Activated CD4-positive, alpha-beta memory T cell treated with anti-CD3 and anti-CD28 coated beads, Interleukin-2, amount 10 ng/mL, durations not matched to agents 7 days and 5 days (primary cell): ENCODE measurements at regions not wholly inside any gene's neighbourhood (a gene's known extent, or its start where the extent isn't known, plus 50 kb on each side); places are given as distances from the start of the nearest gene placed in this dataset.
"Not testable (repeated sequence)": the region's sequence is repeated elsewhere in the genome, so short reads cannot be mapped to it uniquely, and the experiment has no call there.

Source experiments
- CTCF ChIA-PET: fragments of 350-600 bp; sonication (Branson Sonifier 250); formaldehyde crosslinking; loops from one replicate; lab custom pipeline; 2021; ENCODE audit warnings: antibody characterized with exemption, inconsistent platforms; lab: Charles Lee
- POLR2A ChIA-PET: fragments of 350-600 bp; sonication (Branson Sonifier 250); formaldehyde crosslinking; loops from one replicate; lab custom pipeline; 2021; ENCODE audit warnings: antibody characterized with exemption; lab: Charles Lee
- DNase-seq: peaks from one replicate; pipeline ENCODE4 v3.0.0-alpha.2; 2020
- H3K27ac Mint-ChIP-seq: one replicate; pipeline ENCODE4 v1.8.0; 2021; ENCODE audit warnings: mild to moderate bottlenecking, mixed read lengths
- H3K27me3 Mint-ChIP-seq: one replicate; pipeline ENCODE4 v1.8.0; 2021; ENCODE audit warnings: mixed read lengths
- H3K36me3 Mint-ChIP-seq: one replicate; pipeline ENCODE4 v1.8.0; 2021; ENCODE audit warnings: low read depth, mixed read lengths
- H3K4me1 Mint-ChIP-seq: one replicate; pipeline ENCODE4 v1.8.0; 2021; ENCODE audit warnings: mixed read lengths
- H3K4me3 Mint-ChIP-seq: one replicate; pipeline ENCODE4 v1.8.0; 2021; ENCODE audit warnings: mild to moderate bottlenecking, mixed read lengths
- H3K9me3 Mint-ChIP-seq: one replicate; pipeline ENCODE4 v1.8.0; 2021; ENCODE audit warnings: mixed read lengths

DNA sequence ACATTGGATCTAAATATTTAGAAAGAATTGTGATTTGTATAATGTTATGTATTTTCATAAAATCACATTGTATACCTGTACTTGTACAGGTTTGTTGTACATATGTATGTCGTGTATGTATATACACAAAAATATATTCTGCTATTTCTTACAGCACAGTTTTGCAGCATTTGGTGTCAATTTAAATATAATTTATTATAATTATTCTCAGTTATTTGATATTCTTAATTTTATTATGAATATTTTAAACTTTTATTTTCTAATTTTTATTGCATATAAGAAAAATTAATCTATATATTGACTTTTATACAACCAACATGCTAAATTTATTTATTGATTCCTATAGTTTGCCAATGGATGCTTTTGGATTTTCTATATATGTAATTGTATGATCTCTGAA is 137.0 kb downstream of the GOLGA6L6 start:
- H3K4me1 Mint-ChIP-seq, H3K9me3 Mint-ChIP-seq, DNase-seq, POLR2A ChIA-PET, H3K36me3 Mint-ChIP-seq, H3K27me3 Mint-ChIP-seq, H3K27ac Mint-ChIP-seq, H3K4me3 Mint-ChIP-seq, CTCF ChIA-PET: not testable (repeated sequence)

DNA sequence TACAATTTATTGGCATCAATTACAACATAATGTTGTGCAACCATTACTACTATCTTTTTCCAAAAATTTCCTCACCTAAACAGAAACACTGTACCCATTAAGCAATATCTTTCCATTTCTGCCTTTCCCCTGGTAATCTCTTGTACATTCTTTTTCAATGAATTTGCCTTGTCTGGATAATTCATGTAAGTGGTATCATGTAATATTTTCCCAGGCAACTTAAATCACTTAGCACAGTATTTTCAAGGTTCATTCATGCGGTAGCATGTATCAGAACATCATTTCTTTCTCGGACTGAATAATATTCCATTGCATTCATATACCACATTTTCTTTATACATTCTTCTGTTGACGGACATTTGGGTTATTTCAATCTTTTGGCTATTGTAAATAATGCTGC is 139.0 kb downstream of the GOLGA6L6 start:
- CTCF ChIA-PET, H3K9me3 Mint-ChIP-seq, H3K36me3 Mint-ChIP-seq, H3K4me3 Mint-ChIP-seq, DNase-seq, H3K27ac Mint-ChIP-seq, H3K27me3 Mint-ChIP-seq, POLR2A ChIA-PET, H3K4me1 Mint-ChIP-seq: not testable (repeated sequence)

DNA sequence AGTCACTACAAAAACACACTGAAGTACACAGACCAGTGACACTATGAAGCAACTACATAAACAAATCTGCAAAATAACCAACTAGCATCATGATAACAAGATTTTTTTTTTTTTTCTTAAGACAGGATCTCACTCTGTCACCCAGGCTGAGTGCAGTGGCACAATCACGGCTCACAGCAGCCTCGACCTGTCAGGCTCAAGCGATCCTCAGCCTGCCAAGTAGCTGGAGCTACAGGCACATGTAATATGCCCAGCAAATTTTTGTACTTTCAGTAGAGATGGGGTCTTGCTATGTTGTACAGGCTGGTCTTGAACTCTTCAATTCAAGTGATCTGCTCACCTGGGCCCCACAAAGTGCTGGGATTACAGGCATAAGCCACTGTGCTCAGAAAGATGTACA is 140.5 kb downstream of the GOLGA6L6 start:
- H3K27ac Mint-ChIP-seq, H3K36me3 Mint-ChIP-seq, CTCF ChIA-PET, H3K4me3 Mint-ChIP-seq, H3K4me1 Mint-ChIP-seq, H3K27me3 Mint-ChIP-seq, POLR2A ChIA-PET, H3K9me3 Mint-ChIP-seq, DNase-seq: not testable (repeated sequence)

DNA sequence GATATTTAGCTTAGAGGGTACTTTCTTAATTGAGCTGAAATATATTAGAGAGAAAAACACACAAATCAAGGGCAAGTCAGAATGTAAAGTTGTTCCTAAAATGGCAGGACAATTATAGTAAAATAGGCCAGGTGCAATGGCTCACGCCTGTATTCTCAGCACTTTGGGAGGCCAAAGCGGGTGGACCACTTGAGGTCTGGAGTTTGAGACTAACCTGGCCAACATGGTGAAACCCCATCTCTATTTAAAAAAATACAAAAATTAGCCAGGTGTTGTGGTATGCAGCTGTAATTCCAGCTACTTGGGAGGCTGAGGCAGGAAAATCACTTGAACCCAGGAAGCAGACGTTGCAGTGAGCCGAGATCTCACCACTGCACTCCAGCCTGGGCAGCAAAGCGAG is 142.9 kb downstream of the GOLGA6L6 start:
- H3K4me3 Mint-ChIP-seq, H3K27me3 Mint-ChIP-seq, H3K36me3 Mint-ChIP-seq, H3K4me1 Mint-ChIP-seq, H3K27ac Mint-ChIP-seq, DNase-seq, CTCF ChIA-PET, H3K9me3 Mint-ChIP-seq, POLR2A ChIA-PET: not testable (repeated sequence)

DNA sequence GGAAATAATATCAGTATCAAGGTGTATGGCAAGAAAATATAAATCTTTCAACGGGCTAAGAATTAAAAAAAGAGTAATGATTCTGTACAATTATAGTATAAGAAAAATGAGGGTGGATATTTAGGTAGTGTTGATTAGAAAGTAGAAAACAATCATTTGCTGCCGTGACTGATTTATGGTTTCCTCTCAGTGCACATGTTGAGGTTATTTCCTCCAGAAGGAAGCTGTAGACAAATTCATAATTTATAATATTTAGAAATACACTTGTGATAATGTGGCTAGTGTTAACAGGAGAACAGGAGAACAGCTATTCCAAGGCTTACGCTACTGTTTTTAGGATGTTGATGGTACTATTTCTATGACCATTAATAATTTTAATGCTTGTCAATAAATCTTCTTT is 153.4 kb downstream of the GOLGA6L6 start:
- H3K36me3 Mint-ChIP-seq, CTCF ChIA-PET, H3K9me3 Mint-ChIP-seq, H3K27ac Mint-ChIP-seq, POLR2A ChIA-PET, H3K27me3 Mint-ChIP-seq, H3K4me3 Mint-ChIP-seq, H3K4me1 Mint-ChIP-seq, DNase-seq: not testable (repeated sequence)

DNA sequence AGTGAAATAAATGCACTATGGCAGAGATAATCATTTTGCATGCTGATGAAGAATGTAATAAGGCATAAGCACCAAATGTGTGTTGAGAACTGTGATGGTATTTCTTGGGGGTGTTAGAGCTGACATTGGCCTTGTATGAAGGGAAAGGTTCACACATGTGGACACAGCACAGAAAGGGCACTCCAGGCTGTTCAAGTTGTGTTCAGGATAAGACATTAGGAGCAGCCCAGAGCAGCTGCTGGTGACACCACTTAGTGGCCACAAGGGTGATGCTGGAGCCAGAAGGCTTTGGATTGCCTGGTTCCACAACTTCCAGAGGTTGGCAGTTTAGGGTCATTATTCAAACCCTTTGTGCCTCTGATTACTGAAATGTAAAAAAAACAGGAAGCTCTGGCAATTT is 155.4 kb downstream of the GOLGA6L6 start:
- ChIA-PET POLR2A (no interaction called here), CTCF (no interaction called here)
- H3K4me3 Mint-ChIP-seq: no peak overlapping the region
- H3K27me3 Mint-ChIP-seq: no peaks in the 10 kb centered on the region
- no peak overlapping the region for H3K27ac Mint-ChIP-seq
- H3K4me1 Mint-ChIP-seq: no peaks in the 10 kb centered on the region
- no peaks in the 10 kb centered on the region for H3K36me3 Mint-ChIP-seq
- no peaks in the 10 kb centered on the region for H3K9me3 Mint-ChIP-seq
- DNase-seq: no peak

DNA sequence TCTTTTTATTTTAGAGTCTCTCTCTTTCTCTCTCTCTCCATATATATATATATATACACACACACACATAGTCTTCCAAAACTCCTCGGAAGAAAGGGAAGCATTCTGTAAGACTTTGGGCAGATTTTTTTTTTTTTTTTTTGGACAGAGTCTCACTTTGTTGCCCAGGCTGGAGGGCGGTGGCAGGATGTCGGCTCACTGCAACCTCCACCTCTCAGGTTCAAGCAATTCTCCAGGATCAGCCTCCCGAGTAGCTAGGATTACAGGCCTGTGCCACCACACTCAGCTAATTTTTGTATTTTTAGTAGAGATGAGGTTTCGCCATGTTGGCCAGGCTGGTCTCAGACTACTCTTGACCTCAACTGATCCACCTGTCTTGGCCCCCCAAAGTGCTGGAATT is 161.4 kb downstream of the GOLGA6L6 start:
- DNase-seq, H3K9me3 Mint-ChIP-seq, H3K27ac Mint-ChIP-seq, POLR2A ChIA-PET, H3K27me3 Mint-ChIP-seq, H3K4me1 Mint-ChIP-seq, H3K36me3 Mint-ChIP-seq, H3K4me3 Mint-ChIP-seq: not testable (repeated sequence)
- CTCF ChIA-PET: interaction anchor here (0.6 kb wide), 1 partner anchor 85 kb away, joined by 3 read pairs; no protein-coding TSS in a partner anchor

DNA sequence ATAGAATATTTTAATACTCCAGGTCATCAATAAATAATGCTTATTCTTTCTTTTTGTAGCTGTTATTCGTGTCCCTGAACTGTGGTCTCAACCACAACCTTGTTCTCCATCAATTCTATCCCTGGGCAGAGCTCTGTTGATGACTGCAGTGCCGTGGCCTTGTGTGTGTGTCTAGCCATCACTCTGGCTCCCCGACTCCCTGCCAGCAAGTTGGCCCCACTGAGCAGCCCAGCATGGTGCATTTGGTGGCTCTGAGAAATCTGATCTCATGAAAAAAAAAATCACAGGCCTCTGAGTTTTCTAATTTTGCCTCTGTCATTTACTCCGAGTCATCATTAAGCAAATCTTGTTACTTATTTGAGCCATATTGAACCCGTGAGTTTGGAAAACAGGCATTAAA is 164.7 kb downstream of the GOLGA6L6 start:
- Mint-ChIP-seq H3K27me3 (no peaks in the 10 kb centered on the region), H3K27ac (no peak overlapping the region), H3K9me3 (no peaks in the 10 kb centered on the region), H3K4me3 (no peak overlapping the region), H3K4me1 (no peaks in the 10 kb centered on the region), H3K36me3 (no peaks in the 10 kb centered on the region)
- POLR2A ChIA-PET: no interaction called here
- CTCF ChIA-PET: no interaction called here
- DNase-seq: no peak

DNA sequence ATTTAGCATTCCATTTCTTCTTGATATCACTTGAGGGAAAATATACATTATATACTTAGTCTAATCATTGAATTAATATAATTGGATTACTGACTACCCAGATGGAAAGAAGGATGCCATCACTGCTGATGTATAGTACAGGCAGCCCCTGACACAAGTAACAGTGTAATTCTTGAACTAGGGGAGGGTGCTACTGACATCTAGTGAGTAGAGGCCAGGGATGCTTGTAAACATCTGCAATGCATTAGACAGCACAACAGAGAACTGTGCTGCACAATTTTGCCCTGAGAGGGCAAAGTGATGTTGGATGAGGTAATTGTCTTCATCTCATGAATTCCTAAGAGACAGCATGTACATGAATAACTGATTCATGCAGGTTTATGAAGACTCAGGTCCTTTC is 169.2 kb downstream of the GOLGA6L6 start:
- CTCF ChIA-PET: not testable (repeated sequence)

DNA sequence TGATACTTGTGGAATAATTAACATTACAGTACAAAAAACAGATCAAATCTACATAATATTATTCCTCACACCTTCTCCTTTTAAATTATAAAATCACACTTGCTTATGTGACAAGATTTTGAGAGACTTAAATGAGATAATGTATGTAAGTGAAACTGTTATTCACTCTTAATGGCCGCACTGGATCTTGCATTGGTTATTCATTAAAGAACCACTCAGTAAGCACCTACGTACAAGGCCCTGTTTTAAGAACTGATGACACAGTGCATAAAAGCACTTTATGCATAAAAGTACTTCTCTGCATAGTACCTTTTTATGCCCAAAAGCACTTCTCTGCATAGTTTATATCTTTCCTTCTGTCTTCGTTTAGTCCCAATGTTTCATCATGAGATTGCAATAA is 172.1 kb downstream of the GOLGA6L6 start:
- Mint-ChIP-seq H3K27me3 (no peaks in the 10 kb centered on the region), H3K4me3 (no peak overlapping the region), H3K27ac (no peak overlapping the region), H3K9me3 (no peaks in the 10 kb centered on the region), H3K4me1 (no peaks in the 10 kb centered on the region), H3K36me3 (no peaks in the 10 kb centered on the region)
- DNase-seq: no peak
- POLR2A ChIA-PET: no interaction called here
- CTCF ChIA-PET: no interaction called here

More for the DNA sequence above, 169.2 kb downstream of the GOLGA6L6 start:
- H3K4me1 Mint-ChIP-seq, POLR2A ChIA-PET, DNase-seq, H3K27me3 Mint-ChIP-seq, H3K9me3 Mint-ChIP-seq, H3K27ac Mint-ChIP-seq, H3K36me3 Mint-ChIP-seq, H3K4me3 Mint-ChIP-seq: not testable (repeated sequence)

DNA sequence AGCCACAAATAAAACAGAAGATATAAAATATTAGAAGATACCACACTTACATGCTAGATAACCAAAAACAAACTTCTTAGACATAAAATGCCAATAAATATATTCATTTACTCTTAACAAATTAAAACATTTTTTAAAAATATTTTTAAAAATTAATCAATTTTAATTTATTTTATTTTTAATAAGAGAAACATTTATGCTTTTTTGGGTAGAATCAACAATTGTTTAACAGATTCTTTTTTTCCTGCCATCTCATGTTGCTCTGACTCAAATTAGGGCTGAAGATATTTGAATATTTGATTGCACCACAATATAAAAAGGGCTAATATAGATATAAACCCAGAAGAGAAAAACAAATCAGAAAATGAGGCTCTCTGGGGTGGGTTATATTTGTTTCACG is 172.6 kb downstream of the GOLGA6L6 start:
- ChIA-PET POLR2A (no interaction called here), CTCF (no interaction called here)
- Mint-ChIP-seq H3K4me1 (no peaks in the 10 kb centered on the region), H3K36me3 (no peaks in the 10 kb centered on the region), H3K9me3 (no peaks in the 10 kb centered on the region), H3K27ac (no peak overlapping the region), H3K4me3 (no peak overlapping the region), H3K27me3 (no peaks in the 10 kb centered on the region)
- DNase-seq: no peak

DNA sequence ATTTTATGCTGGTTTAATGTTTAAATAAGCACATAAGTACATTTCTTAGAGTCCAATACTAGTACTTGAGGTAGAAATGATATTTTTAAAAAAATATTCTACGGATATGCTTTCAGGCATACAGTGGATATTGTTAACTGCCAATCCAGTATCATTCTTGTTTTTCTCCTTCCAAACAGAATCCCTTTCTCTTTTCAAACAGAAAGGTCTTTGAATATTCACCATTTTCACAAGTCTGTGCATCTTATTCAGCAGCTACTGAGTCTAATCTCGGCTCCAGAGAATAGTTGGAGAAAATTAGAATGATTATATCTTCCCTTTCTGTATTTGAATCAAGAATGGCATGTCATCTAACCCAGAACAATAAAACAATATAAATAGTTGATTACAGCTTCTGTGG is 174.5 kb downstream of the GOLGA6L6 start:
- Mint-ChIP-seq H3K9me3 (no peaks in the 10 kb centered on the region), H3K36me3 (no peaks in the 10 kb centered on the region), H3K4me3 (no peak overlapping the region), H3K27ac (no peak overlapping the region), H3K27me3 (no peaks in the 10 kb centered on the region), H3K4me1 (no peaks in the 10 kb centered on the region)
- DNase-seq: no peak
- CTCF ChIA-PET: interaction anchor here (1.1 kb wide), 1 partner anchor 1856 kb away, joined by 4 read pairs; no protein-coding TSS in a partner anchor
- POLR2A ChIA-PET: no interaction called here

DNA sequence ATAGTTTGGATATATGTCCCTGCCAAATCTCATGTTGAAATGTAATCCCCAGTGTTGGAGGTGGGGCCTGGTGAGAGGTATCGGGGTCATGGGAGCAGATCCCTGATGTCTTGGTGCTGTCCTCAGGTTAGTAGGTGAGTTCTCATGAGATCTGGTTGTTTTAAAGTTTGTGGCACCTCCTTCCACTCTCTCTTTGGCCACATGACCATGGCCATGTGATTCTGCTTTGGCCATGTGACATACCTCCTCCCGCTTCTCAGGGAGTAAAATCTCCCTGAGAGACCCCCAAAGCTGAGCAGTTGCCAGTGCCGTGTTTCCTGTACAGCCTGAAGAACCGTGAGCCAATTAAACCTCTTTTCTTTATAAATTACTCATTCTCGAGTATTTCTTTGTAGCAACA is 178.0 kb downstream of the GOLGA6L6 start:
- H3K27ac Mint-ChIP-seq, H3K36me3 Mint-ChIP-seq, H3K9me3 Mint-ChIP-seq, H3K4me1 Mint-ChIP-seq, H3K4me3 Mint-ChIP-seq, DNase-seq, H3K27me3 Mint-ChIP-seq, POLR2A ChIA-PET: not testable (repeated sequence)
- CTCF ChIA-PET: interaction anchor here (1.8 to 2.4 kb wide), 2 partner anchors 8 to 1859 kb away, joined by 5 to 7 read pairs; no protein-coding TSS in a partner anchor

DNA sequence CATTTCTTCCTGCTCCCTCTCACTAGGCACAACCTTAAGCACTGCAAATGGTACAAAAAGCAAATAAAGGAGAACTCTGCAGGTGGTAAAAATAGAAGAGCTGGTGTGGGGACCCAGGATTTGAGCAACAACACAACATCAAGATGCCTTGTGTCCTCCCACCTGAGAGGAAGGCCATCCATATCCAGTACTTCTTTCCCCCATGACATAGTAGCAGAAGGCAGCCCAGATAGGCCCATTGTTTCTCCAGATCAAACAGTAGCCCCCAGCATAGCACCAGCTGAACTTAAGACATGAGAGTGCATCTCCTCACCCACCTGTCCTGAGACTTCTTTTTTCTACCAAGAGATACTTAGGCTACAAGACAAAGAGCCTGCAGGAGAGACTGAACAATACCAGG is 180.5 kb downstream of the GOLGA6L6 start:
- Mint-ChIP-seq H3K27me3 (no peaks in the 10 kb centered on the region), H3K36me3 (no peaks in the 10 kb centered on the region), H3K27ac (no peak overlapping the region), H3K9me3 (no peaks in the 10 kb centered on the region), H3K4me3 (no peak overlapping the region), H3K4me1 (peaks cover 3% of the 10 kb centered on the region)
- DNase-seq: no peak
- CTCF ChIA-PET: interaction anchor here (1.2 kb wide), 1 partner anchor 1862 kb away, joined by 3 read pairs; no protein-coding TSS in a partner anchor
- POLR2A ChIA-PET: no interaction called here
